ENCODE measurements at regions not wholly inside any gene's neighbourhood (a gene's known extent, or its start where the extent isn't known, plus 50 kb on each side); places are given as distances from the start of the nearest gene placed in this dataset.

- no peak for FAIRE-seq
- TF ChIP-seq CBX5 (IDR thresholded peaks at IDR 0.05; ENCODE audit: low read depth, low read length) (no peak), BCL11A (IDR thresholded peaks at IDR 0.05; ENCODE audit: low read depth in 2 of 2, low read length in 2 of 2) (no peak), SIRT6 (IDR thresholded peaks at IDR 0.05; ENCODE audit: low read length) (no peak), GTF2F1 (IDR thresholded peaks at IDR 0.05; ENCODE audit: borderline replicate concordance, low read depth, low read length) (no peak)
Observed at GRCh38 chr20:10854976-10855375, 181.2 kb upstream of the JAG1 start.

More at GRCh38 chr20:10854976-10855375, 181.2 kb upstream of the JAG1 start:
- H3K23me2 ChIP-seq (ENCODE audit: low read depth, low read length): no peaks in the 10 kb centered on the region
- H3K4me2 ChIP-seq (ENCODE audit: insufficient read depth in 1 of 2, low read depth in 2 of 2, low read length in 2 of 2): no peak overlapping the region
- H4K8ac ChIP-seq (ENCODE audit: extremely low read depth, insufficient read depth, low read length): no peak overlapping the region
- H4K5ac ChIP-seq (ENCODE audit: insufficient read length, low read depth, low read length): no peak overlapping the region
- no peak overlapping the region for H2AK5ac ChIP-seq (ENCODE audit: low read depth, low read length)
- no peak overlapping the region for H2BK12ac ChIP-seq (ENCODE audit: low read depth, low read length)
- DNase-seq (ENCODE audit: low read depth in 1 of 2, low spot score in 2 of 2): no peak
- H3K27ac ChIP-seq (ENCODE audit: low read depth, low read length): no peak overlapping the region
- H3K4me1 ChIP-seq (replicated peaks in 1 of 4; ENCODE audit: control insufficient read depth in 3 of 4, insufficient read depth in 4 of 4, low read length in 3 of 4): no peaks in the 10 kb centered on the region
- H2BK20ac ChIP-seq (ENCODE audit: low read length): no peak overlapping the region
- CTCF ChIA-PET (ENCODE audit: partially characterized antibody): no interaction called here
- no peak overlapping the region for H3K56ac ChIP-seq (replicated peaks; ENCODE audit: insufficient read length, low read depth, low read length)
- H3K27me3 ChIP-seq (replicated peaks in 1 of 4; ENCODE audit: control insufficient read depth in 3 of 4, extremely low read depth in 1 of 4, insufficient read depth in 3 of 4, low read length in 3 of 4): no peaks in the 10 kb centered on the region
- H3K23ac ChIP-seq (ENCODE audit: insufficient read length): no peak overlapping the region
- H2BK5ac ChIP-seq (ENCODE audit: low read depth, low read length): no peak overlapping the region
- POLR2A ChIA-PET (ENCODE audit: partially characterized antibody): no interaction called here
- H3K4me3 ChIP-seq (ENCODE audit: extremely low read depth in 1 of 4, insufficient read depth in 2 of 4, low read depth in 3 of 4, low read length in 4 of 4): no peak overlapping the region
- 98% methylated on average over 2 of the region's 2 CpGs; no CpG with 5 or more reads in 1 of the 2 experiments for WGBS, 2 experiments (ENCODE audit: extremely low coverage in 1 of 2, insufficient coverage in 1 of 2, insufficient read length in 1 of 2, insufficient replicate concordance in 2 of 2, low coverage in 1 of 2, low lambda C conversion rate in 2 of 2, missing lambda C conversion rate in 1 of 2)
- H3K14ac ChIP-seq (ENCODE audit: insufficient read length): no peak overlapping the region
- no peak overlapping the region for H3K4ac ChIP-seq (replicated peaks; ENCODE audit: insufficient read length, low read depth, low read length)
- H3K18ac ChIP-seq (ENCODE audit: extremely low read depth, low read length): no peak overlapping the region
- H3K79me1 ChIP-seq (ENCODE audit: low read depth, low read length): no peaks in the 10 kb centered on the region
- no peak overlapping the region for H3K9ac ChIP-seq (replicated peaks in 1 of 4; ENCODE audit: extremely low read depth in 1 of 4, low read depth in 3 of 4, low read length in 3 of 4)
- no peak overlapping the region for H2BK15ac ChIP-seq (ENCODE audit: low read length)
- H2BK120ac ChIP-seq (replicated peaks; ENCODE audit: low read depth, low read length): no peak overlapping the region
- H4K20me1 ChIP-seq (replicated peaks in 1 of 2; ENCODE audit: control insufficient read depth in 1 of 2, insufficient read depth in 2 of 2, low read length in 2 of 2): no peaks in the 10 kb centered on the region
- no peak overlapping the region for H4K91ac ChIP-seq (replicated peaks; ENCODE audit: insufficient read length, low read length)
- H3K36me3 ChIP-seq (ENCODE audit: control insufficient read depth in 2 of 4, insufficient read depth in 4 of 4, low read length in 3 of 4): no peaks in the 10 kb centered on the region
- no peaks in the 10 kb centered on the region for H3K9me3 ChIP-seq (ENCODE audit: insufficient read depth in 2 of 2, low read depth in 1 of 2, low read length in 1 of 2)
- H2AFZ ChIP-seq (ENCODE audit: low read length): no peak overlapping the region
- no peaks in the 10 kb centered on the region for H3K79me2 ChIP-seq (ENCODE audit: control insufficient read depth in 1 of 2, insufficient read depth in 2 of 2, low read length in 2 of 2)

Measured in H1 (cell line).